ENCODE measurements at regions not wholly inside any gene's neighbourhood (a gene's known extent, or its start where the extent isn't known, plus 50 kb on each side); places are given as distances from the start of the nearest gene placed in this dataset.

- H3K4me3 ChIP-seq = no peak overlapping the region
- 78 to 81% methylated on average over 4 of the region's 4 CpGs for WGBS, 2 donors
- H3K4me1 ChIP-seq = no peaks in the 10 kb centered on the region
- no peak for DNase-seq
- intact Hi-C loops (cut with DNase I; ENCODE audit: low total_unique reads) = no loop called here
- H3K36me3 ChIP-seq (ENCODE audit: low read depth, missing control alignments) = no peaks in the 10 kb centered on the region
- no peak overlapping the region for H3K27ac ChIP-seq
- TF ChIP-seq CTCF (IDR thresholded peaks at IDR 0.05) = no peak
- TF ChIP-seq POLR2A (IDR thresholded peaks at IDR 0.05) = no peak
- no peaks in the 10 kb centered on the region for H3K27me3 ChIP-seq
- no peaks in the 10 kb centered on the region for H3K9me3 ChIP-seq
Measured at GRCh38 chr10:117942226-117942625, 104.5 kb downstream of the RAB11FIP2 start.

DNA sequence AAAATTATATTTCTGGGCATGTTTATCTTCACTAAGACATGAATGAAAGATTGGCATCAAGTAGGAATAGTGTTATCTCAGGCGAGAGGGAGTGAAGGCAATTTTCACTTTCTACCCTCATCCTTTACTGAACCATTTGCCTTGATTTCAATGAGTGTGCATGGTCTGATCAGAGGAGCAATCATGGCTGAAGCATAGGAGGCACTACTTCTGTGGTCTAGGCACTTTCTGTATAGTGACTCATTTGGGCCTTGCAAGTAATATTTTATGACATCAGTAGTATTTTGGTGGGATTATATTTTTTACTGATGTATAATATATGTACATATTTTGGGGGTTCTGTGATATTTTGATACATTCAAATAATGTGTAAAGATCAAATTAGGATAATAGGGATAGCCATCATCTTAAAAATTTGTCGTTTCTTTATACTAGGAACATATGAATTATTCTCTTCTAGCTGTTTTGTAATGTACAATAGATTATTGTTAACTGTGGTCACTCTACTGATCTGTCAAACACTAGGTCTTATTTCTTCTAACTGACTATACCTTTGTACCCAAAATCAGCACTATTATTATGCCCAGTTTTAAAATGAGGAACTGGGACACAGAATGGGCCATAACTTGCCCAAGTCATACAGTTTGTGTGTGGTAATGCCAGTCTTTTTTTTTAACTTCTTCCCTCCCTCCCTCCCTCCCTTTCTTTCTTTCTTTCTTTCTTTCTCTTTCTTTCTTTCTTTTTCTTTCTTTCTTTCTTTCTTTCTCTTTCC, 101.9 kb downstream of the RAB11FIP2 start:
- no peak for TF ChIP-seq CTCF (IDR thresholded peaks at IDR 0.05)
- no peak for TF ChIP-seq POLR2A (IDR thresholded peaks at IDR 0.05)
- Histone ChIP-seq H3K27me3 (no peaks in the 10 kb centered on the region), H3K9me3 (no peaks in the 10 kb centered on the region), H3K27ac (no peak overlapping the region), H3K4me3 (no peak overlapping the region), H3K4me1 (no peaks in the 10 kb centered on the region), H3K36me3 (ENCODE audit: low read depth, missing control alignments) (no peaks in the 10 kb centered on the region)
- 87 to 90% methylated on average over 2 of the region's 2 CpGs for WGBS, 2 donors
- intact Hi-C loops (cut with DNase I; ENCODE audit: low total_unique reads) = no loop called here
- no peak for DNase-seq

- H3K9me3 ChIP-seq = no peaks in the 10 kb centered on the region
- no peaks in the 10 kb centered on the region for H3K4me1 ChIP-seq
- H3K27me3 ChIP-seq = no peaks in the 10 kb centered on the region
- no peak for DNase-seq
- no peak overlapping the region for H3K4me3 ChIP-seq
- no peak overlapping the region for H3K27ac ChIP-seq
- no peaks in the 10 kb centered on the region for H3K36me3 ChIP-seq (ENCODE audit: low read depth, missing control alignments)
- intact Hi-C loops (cut with DNase I; ENCODE audit: low total_unique reads) = no loop called here
- TF ChIP-seq POLR2A (IDR thresholded peaks at IDR 0.05) (no peak), CTCF (IDR thresholded peaks at IDR 0.05) (no peak)
- 85 to 88% methylated on average over 5 of the region's 5 CpGs for WGBS, 2 donors
Measured at GRCh38 chr10:117945651-117946050, 101.1 kb downstream of the RAB11FIP2 start.

DNA sequence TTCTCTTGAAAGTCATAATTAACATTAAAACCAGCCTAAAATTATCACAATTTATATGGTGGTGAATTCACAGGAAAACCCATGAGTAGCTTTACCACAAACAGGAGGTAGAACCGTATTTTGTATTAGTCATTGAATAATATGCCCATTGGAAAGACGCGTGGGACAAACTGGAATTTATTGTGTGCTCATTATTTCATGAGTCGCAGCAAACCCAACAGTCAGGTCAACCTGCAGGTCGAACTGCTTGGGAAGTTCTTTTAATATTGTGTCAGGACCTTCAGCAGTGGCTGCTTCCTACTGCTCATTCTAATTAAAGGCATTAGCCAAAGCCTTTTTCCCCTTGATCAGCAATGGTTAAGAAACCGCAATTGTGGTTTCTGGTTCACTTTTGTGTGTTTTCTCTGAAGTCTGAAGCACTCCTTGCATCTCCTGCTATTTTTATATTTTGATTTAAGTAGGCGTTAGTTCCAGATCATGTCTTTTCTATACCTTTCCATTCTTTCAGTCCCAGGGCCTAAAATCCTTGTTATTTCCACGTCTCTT, 100.1 kb downstream of the RAB11FIP2 start:
- H3K36me3 ChIP-seq (ENCODE audit: low read depth, missing control alignments) = no peaks in the 10 kb centered on the region
- WGBS, 2 donors = 83 to 94% methylated on average over 8 of the region's 8 CpGs
- TF ChIP-seq CTCF (IDR thresholded peaks at IDR 0.05) (no peak), POLR2A (IDR thresholded peaks at IDR 0.05) (no peak)
- H3K4me1 ChIP-seq = no peaks in the 10 kb centered on the region
- no peak overlapping the region for H3K27ac ChIP-seq
- no peaks in the 10 kb centered on the region for H3K9me3 ChIP-seq
- intact Hi-C loops (cut with DNase I; ENCODE audit: low total_unique reads) = no loop called here
- no peak overlapping the region for H3K4me3 ChIP-seq
- H3K27me3 ChIP-seq = no peaks in the 10 kb centered on the region
- DNase-seq = no peak

DNA sequence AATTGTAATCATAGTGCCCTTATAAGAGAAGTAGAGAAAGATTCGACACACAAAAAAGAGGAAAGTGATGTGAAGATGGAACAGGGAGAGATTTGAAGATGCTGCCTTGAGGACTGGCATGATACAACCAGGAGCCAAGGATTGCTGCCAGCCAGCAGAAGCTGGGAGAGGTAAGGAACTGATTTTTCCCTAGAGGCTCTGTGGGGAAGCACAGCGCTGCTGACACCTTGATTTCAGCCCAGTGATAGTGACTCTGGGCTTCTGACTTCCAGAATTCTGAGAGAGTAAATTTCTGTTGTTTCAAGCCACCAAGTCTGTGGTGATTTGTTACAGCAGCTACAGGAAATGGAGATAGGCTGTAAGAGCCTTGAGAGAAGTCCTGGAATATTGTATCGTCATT, 98.2 kb downstream of the RAB11FIP2 start:
- H3K4me3 ChIP-seq = no peak overlapping the region
- intact Hi-C loops (cut with DNase I; ENCODE audit: low total_unique reads) = no loop called here
- H3K9me3 ChIP-seq = no peaks in the 10 kb centered on the region
- H3K36me3 ChIP-seq (ENCODE audit: low read depth, missing control alignments) = no peaks in the 10 kb centered on the region
- 79 to 85% methylated on average over 3 of the region's 3 CpGs for WGBS, 2 donors
- DNase-seq = no peak
- TF ChIP-seq POLR2A (IDR thresholded peaks at IDR 0.05) (no peak), CTCF (IDR thresholded peaks at IDR 0.05) (no peak)
- no peak overlapping the region for H3K27ac ChIP-seq
- H3K4me1 ChIP-seq = no peaks in the 10 kb centered on the region
- H3K27me3 ChIP-seq = no peaks in the 10 kb centered on the region

Measured in testis (tissue), 2 donors.